ENCODE measurements at regions not wholly inside any gene's neighbourhood (a gene's known extent, or its start where the extent isn't known, plus 50 kb on each side); places are given as distances from the start of the nearest gene placed in this dataset.

DNA sequence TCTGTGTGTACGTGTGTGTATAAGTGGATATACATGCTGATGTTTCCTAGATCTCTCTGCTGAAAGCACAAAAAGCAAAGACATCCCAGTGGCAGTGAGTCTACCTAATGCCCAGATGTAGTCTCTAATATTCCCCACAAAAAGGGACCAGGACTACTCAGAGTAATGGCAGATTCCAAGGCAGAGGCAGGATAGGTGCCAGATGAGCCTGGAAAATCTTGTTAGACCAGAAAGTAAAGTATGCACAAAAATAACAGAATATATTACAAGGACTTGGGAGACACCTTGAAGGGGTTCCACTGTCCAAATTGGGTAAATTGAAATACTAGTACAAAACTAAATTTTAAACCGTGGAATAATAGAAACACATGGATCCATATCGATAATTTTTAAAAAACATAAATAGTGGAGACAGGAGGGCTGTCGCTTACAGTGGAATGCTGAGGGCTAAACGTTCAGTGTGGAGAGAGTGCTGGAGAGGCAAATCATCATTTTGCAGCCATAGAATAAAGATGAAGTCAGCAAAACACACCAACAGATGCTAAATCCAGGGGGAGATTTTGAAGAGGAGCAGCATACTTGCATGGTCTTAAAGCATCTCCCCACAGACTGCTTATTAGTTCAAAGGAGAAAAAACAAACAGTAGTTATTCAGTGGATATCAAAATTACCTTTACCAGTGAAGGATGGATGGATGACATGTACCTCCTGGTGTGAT, 123.4 kb upstream of the TSPAN5 start:
- no peaks in the 10 kb centered on the region for H3K4me1 Mint-ChIP-seq
- H3K23me2 ChIP-seq (ENCODE audit: insufficient read length, low read depth, low read length, poor library complexity, severe bottlenecking), result no peaks in the 10 kb centered on the region
- H3K79me2 ChIP-seq (ENCODE audit: insufficient read depth, low read length), result no peaks in the 10 kb centered on the region
- H3K9me3 Mint-ChIP-seq, result no peaks in the 10 kb centered on the region
- H2BK5ac ChIP-seq (ENCODE audit: insufficient read length, low read length), result no peak overlapping the region
- no peaks in the 10 kb centered on the region for H3K9me3 ChIP-seq (ENCODE audit: control insufficient read depth, low read depth, low read length)
- H3K4ac ChIP-seq (ENCODE audit: low read depth, low read length), result no peak overlapping the region
- no peak overlapping the region for H2AFZ ChIP-seq (ENCODE audit: low read length)
- H2BK12ac ChIP-seq (ENCODE audit: insufficient read length, low read depth, low read length), result no peak overlapping the region
- no peaks in the 10 kb centered on the region for H3K79me1 ChIP-seq (ENCODE audit: insufficient read depth, low read depth, low read length, poor library complexity, severe bottlenecking)
- no peak overlapping the region for H4K5ac ChIP-seq (ENCODE audit: insufficient read length, low read depth, low read length)
- no peak overlapping the region for H4K91ac ChIP-seq (ENCODE audit: insufficient read length, low read depth, low read length)
- no peak overlapping the region for H3K4me3 Mint-ChIP-seq
- no peak overlapping the region for H3K14ac ChIP-seq (ENCODE audit: insufficient read depth, low read length)
- H3K23ac ChIP-seq (ENCODE audit: insufficient read length, low read depth, low read length), result no peak overlapping the region
- H3K27me3 Mint-ChIP-seq (ENCODE audit: low read depth), result no peaks in the 10 kb centered on the region; the same call in 1 of the 2 replicates
- no peak for TF ChIP-seq CTCF (conservative IDR thresholded peaks at IDR 0.05)
- no peak overlapping the region for H2BK20ac ChIP-seq (ENCODE audit: low read depth, low read length, poor library complexity, severe bottlenecking)
- H3K27me3 ChIP-seq (ENCODE audit: insufficient read depth, low read length), result no peaks in the 10 kb centered on the region
- H3K4me2 ChIP-seq (ENCODE audit: insufficient read depth, insufficient read length, low read length), result no peak overlapping the region
- no peak overlapping the region for H3K27ac ChIP-seq (ENCODE audit: insufficient read length, low read depth, low read length)
- H2BK120ac ChIP-seq (ENCODE audit: low read depth, low read length, poor library complexity, severe bottlenecking), result no peak overlapping the region
- no peak overlapping the region for H2AK5ac ChIP-seq (ENCODE audit: insufficient read length, low read length)
- H3K18ac ChIP-seq (ENCODE audit: insufficient read length, low read depth, low read length), result no peak overlapping the region
- H2BK15ac ChIP-seq (ENCODE audit: low read depth, low read length), result no peak overlapping the region
- no peaks in the 10 kb centered on the region for H3K4me1 ChIP-seq (ENCODE audit: insufficient read depth, low read length)
- H3K36me3 Mint-ChIP-seq (ENCODE audit: insufficient read depth in 1 of 3, low read depth in 3 of 3), result no peaks in the 10 kb centered on the region
- no peak overlapping the region for H3T11ph ChIP-seq (ENCODE audit: low read length)
- H3K27ac Mint-ChIP-seq, result no peak overlapping the region
- H4K20me1 ChIP-seq (ENCODE audit: control insufficient read depth, insufficient read depth, insufficient read length), result no peaks in the 10 kb centered on the region
- no peak overlapping the region for H4K8ac ChIP-seq (replicated peaks; ENCODE audit: insufficient read length, low read depth, low read length)
- H3K9ac ChIP-seq (ENCODE audit: extremely low read depth, insufficient read length, low read length), result no peak overlapping the region
- H3K56ac ChIP-seq (ENCODE audit: insufficient read length, low read depth, low read length), result no peak overlapping the region
- no CpG with 5 or more reads among the region's 5 CpGs for WGBS (ENCODE audit: extremely low coverage, insufficient read length, low lambda C conversion rate)
- no peak for DNase-seq

Data from H9 (cell line).